HL-60 (cell line): ENCODE measurements at regions not wholly inside any gene's neighbourhood (a gene's known extent, or its start where the extent isn't known, plus 50 kb on each side); places are given as distances from the start of the nearest gene placed in this dataset.

Source experiments
- CTCF ChIP-seq: IDR thresholded peaks from one replicate; pipeline ENCODE4 v1.5.1; 2011; ENCODE audit warnings: low read length, control low read depth, inconsistent platforms; ENCODE audit not compliant: insufficient read depth
- GABPA ChIP-seq: IDR thresholded peaks from 2 replicates; pipeline ENCODE4 v1.6.1; 2012; ENCODE audit warnings: low read depth

GRCh38 chr3:81170298-81170697 lies 591.1 kb downstream of the GBE1 start:
- TF ChIP-seq CTCF (no peak), GABPA (no peak)
